ENCODE measurements at regions not wholly inside any gene's neighbourhood (a gene's known extent, or its start where the extent isn't known, plus 50 kb on each side); places are given as distances from the start of the nearest gene placed in this dataset.

- no peaks in the 10 kb centered on the region for H3K36me3 ChIP-seq (ENCODE audit: control insufficient read depth, insufficient read depth, low read length)
- no peak overlapping the region for H3K9ac ChIP-seq (ENCODE audit: extremely low read depth, low read length, poor library complexity, severe bottlenecking)
- H3K27ac ChIP-seq (ENCODE audit: low read depth, low read length) = no peak overlapping the region
- no peaks in the 10 kb centered on the region for H3K9me3 ChIP-seq (ENCODE audit: control insufficient read depth, low read length)
- H3K9me3 Mint-ChIP-seq = no peaks in the 10 kb centered on the region
- WGBS, 2 experiments (ENCODE audit: insufficient coverage in 1 of 2, insufficient read length in 1 of 2) = 93 to 100% methylated on average over 3 to 4 of the region's 4 CpGs
- H3K4me1 Mint-ChIP-seq = peaks cover 12% of the 10 kb centered on the region
- no peak overlapping the region for H3K4me3 Mint-ChIP-seq
- no peaks in the 10 kb centered on the region for H3K4me1 ChIP-seq (ENCODE audit: control insufficient read depth, insufficient read depth, low read length)
- H3K4me3 ChIP-seq (ENCODE audit: low read length) = no peak overlapping the region
- H3K27ac Mint-ChIP-seq = no peak overlapping the region
- DNase-seq = no peak
- TF ChIP-seq, protein P1, sequence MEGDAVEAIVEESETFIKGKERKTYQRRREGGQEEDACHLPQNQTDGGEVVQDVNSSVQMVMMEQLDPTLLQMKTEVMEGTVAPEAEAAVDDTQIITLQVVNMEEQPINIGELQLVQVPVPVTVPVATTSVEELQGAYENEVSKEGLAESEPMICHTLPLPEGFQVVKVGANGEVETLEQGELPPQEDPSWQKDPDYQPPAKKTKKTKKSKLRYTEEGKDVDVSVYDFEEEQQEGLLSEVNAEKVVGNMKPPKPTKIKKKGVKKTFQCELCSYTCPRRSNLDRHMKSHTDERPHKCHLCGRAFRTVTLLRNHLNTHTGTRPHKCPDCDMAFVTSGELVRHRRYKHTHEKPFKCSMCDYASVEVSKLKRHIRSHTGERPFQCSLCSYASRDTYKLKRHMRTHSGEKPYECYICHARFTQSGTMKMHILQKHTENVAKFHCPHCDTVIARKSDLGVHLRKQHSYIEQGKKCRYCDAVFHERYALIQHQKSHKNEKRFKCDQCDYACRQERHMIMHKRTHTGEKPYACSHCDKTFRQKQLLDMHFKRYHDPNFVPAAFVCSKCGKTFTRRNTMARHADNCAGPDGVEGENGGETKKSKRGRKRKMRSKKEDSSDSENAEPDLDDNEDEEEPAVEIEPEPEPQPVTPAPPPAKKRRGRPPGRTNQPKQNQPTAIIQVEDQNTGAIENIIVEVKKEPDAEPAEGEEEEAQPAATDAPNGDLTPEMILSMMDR (conservative IDR thresholded peaks at IDR 0.05) = no peak
- H3K36me3 Mint-ChIP-seq (ENCODE audit: low read depth) = no peaks in the 10 kb centered on the region
- H3K27me3 ChIP-seq (ENCODE audit: control insufficient read depth, insufficient read depth, low read length, poor library complexity, severe bottlenecking) = no peaks in the 10 kb centered on the region
- no peaks in the 10 kb centered on the region for H3K27me3 Mint-ChIP-seq (ENCODE audit: insufficient read depth)
Observed at GRCh38 chr1:81221564-81221963, 579.2 kb upstream of the ADGRL2 start.

DNA sequence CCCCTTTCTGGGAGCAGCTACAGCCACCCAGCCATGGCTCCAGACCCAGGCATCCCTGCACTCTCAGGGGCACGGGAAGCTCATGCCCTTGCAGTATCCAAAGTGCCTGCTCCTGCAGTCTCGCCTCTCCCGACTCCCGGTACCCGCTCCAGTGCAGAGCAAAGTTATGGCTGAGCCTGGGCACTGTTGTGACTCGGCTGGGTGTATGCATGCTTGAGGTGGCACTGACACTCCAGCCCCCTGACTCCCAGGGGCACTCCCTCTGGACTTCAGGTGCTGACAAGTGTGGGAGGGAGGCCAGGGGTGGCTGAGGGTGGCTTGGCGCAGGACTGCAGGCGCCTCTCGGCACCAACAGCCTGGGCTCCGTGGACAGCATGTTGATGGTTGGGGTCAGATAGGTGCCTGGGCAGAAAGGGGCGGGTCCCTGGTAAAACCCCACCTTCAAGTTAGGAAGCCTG is 580.1 kb upstream of the ADGRL2 start:
- Mint-ChIP-seq H3K9me3 (no peaks in the 10 kb centered on the region), H3K36me3 (ENCODE audit: low read depth) (no peaks in the 10 kb centered on the region), H3K27me3 (ENCODE audit: insufficient read depth) (no peaks in the 10 kb centered on the region), H3K27ac (no peak overlapping the region), H3K4me1 (peaks cover 13% of the 10 kb centered on the region), H3K4me3 (no peak overlapping the region)
- Histone ChIP-seq H3K9me3 (ENCODE audit: control insufficient read depth, low read length) (no peaks in the 10 kb centered on the region), H3K4me3 (ENCODE audit: low read length) (no peak overlapping the region), H3K4me1 (ENCODE audit: control insufficient read depth, insufficient read depth, low read length) (no peaks in the 10 kb centered on the region), H3K36me3 (ENCODE audit: control insufficient read depth, insufficient read depth, low read length) (no peaks in the 10 kb centered on the region), H3K27me3 (ENCODE audit: control insufficient read depth, insufficient read depth, low read length, poor library complexity, severe bottlenecking) (no peaks in the 10 kb centered on the region), H3K27ac (ENCODE audit: low read depth, low read length) (no peak overlapping the region), H3K9ac (ENCODE audit: extremely low read depth, low read length, poor library complexity, severe bottlenecking) (no peak overlapping the region)
- no peak for DNase-seq
- WGBS, 2 experiments (ENCODE audit: insufficient coverage in 1 of 2, insufficient read length in 1 of 2) = 90 to 94% methylated on average over 6 to 11 of the region's 11 CpGs
- TF ChIP-seq, protein P1 (conservative IDR thresholded peaks at IDR 0.05) = no peak

GRCh38 chr1:81217058-81217457 is 583.7 kb upstream of the ADGRL2 start:
- Mint-ChIP-seq H3K4me3 (no peak overlapping the region), H3K9me3 (no peaks in the 10 kb centered on the region), H3K27me3 (ENCODE audit: insufficient read depth) (no peaks in the 10 kb centered on the region), H3K36me3 (ENCODE audit: low read depth) (no peaks in the 10 kb centered on the region), H3K4me1 (peaks cover 12% of the 10 kb centered on the region), H3K27ac (no peak overlapping the region)
- no peak for DNase-seq
- no peaks in the 10 kb centered on the region for H3K4me1 ChIP-seq (ENCODE audit: control insufficient read depth, insufficient read depth, low read length)
- no peak overlapping the region for H3K4me3 ChIP-seq (ENCODE audit: low read length)
- no peaks in the 10 kb centered on the region for H3K9me3 ChIP-seq (ENCODE audit: control insufficient read depth, low read length)
- no peak overlapping the region for H3K9ac ChIP-seq (ENCODE audit: extremely low read depth, low read length, poor library complexity, severe bottlenecking)
- no peaks in the 10 kb centered on the region for H3K36me3 ChIP-seq (ENCODE audit: control insufficient read depth, insufficient read depth, low read length)
- H3K27me3 ChIP-seq (ENCODE audit: control insufficient read depth, insufficient read depth, low read length, poor library complexity, severe bottlenecking) = no peaks in the 10 kb centered on the region
- no peak overlapping the region for H3K27ac ChIP-seq (ENCODE audit: low read depth, low read length)
- no CpG with 5 or more reads among the region's 1 CpG for WGBS, 2 experiments (ENCODE audit: insufficient coverage in 1 of 2, insufficient read length in 1 of 2)
- TF ChIP-seq, protein P1 (conservative IDR thresholded peaks at IDR 0.05) = no peak

All from endodermal cell (in vitro differentiated cells).